Panc1 (cell line): ENCODE measurements at regions not wholly inside any gene's neighbourhood (a gene's known extent, or its start where the extent isn't known, plus 50 kb on each side); places are given as distances from the start of the nearest gene placed in this dataset.

Experiments
- ATAC-seq: fragments of 200-7000 bp; cut with Tn5 transposase; 2 replicates; pipeline ENCODE4 v1.9.1; 2020; ENCODE audit warnings: mild to moderate bottlenecking, moderate library complexity
- BruUV-seq: library from RNA; stranded (reverse); fragments of 400-500 nt; replicated peaks from 2 replicates; lab custom pipeline; 2021; lab: Mats Ljungman, UMichigan
- CTCF ChIA-PET: fragments of 300-600 bp; sonication (Branson Sonifier 250); formaldehyde crosslinking; loops from one replicate; lab custom pipeline; 2022; ENCODE audit warnings: antibody characterized with exemption; lab: Charles Lee
- POLR2A ChIA-PET: fragments of 300-600 bp; sonication (Branson Sonifier 250); formaldehyde crosslinking; loops from one replicate; lab custom pipeline; 2022; ENCODE audit warnings: antibody characterized with exemption; lab: Charles Lee
- DNase-seq: peaks from one replicate; pipeline ENCODE4 v3.0.0-alpha.2; 2010; ENCODE audit warnings: low read depth, low spot score
- H3K27ac ChIP-seq: 2 replicates; pipeline ENCODE4 v1.5.1; 2011; ENCODE audit warnings: mild to moderate bottlenecking, low read length, inconsistent platforms
- H3K27me3 ChIP-seq: fragments of 200-500 bp; sonication (Bioruptor generic); 2 replicates; pipeline ENCODE4 v1.6.0; 2014; ENCODE audit warnings: low read length, inconsistent platforms; ENCODE audit not compliant: control insufficient read depth, insufficient read depth
- H3K36me3 ChIP-seq: fragments of 200-500 bp; sonication (Bioruptor generic); 2 replicates; pipeline ENCODE4 v1.5.1; 2014; ENCODE audit warnings: inconsistent platforms, mild to moderate bottlenecking, low read length, moderate library complexity; ENCODE audit not compliant: control insufficient read depth, insufficient read depth
- H3K4me1 ChIP-seq: 2 replicates; pipeline ENCODE4 v1.5.1; 2011; ENCODE audit warnings: inconsistent platforms, mild to moderate bottlenecking, low read length, moderate library complexity; ENCODE audit not compliant: control insufficient read depth, insufficient read depth
- H3K4me3 ChIP-seq, 2 experiments: 2 replicates each; pipeline ENCODE4 v1.5.1; 2011 to 2012; ENCODE audit warnings: low read depth in 2 of 2, low read length in 2 of 2, mild to moderate bottlenecking in 2 of 2, inconsistent platforms in 1 of 2, moderate library complexity in 1 of 2
- H3K9me3 ChIP-seq: fragments of 200-500 bp; sonication (Bioruptor generic); 2 replicates; pipeline ENCODE4 v1.5.1; 2014; ENCODE audit warnings: low read depth, mild to moderate bottlenecking, inconsistent platforms, low read length, moderate library complexity; ENCODE audit not compliant: control insufficient read depth, insufficient read depth
- POLR2AphosphoS5 ChIP-seq: IDR thresholded peaks from 2 replicates; pipeline ENCODE4 v1.6.1; 2012; ENCODE audit warnings: mild to moderate bottlenecking, low read depth, low read length, moderate library complexity
- SIN3A ChIP-seq: IDR thresholded peaks from 2 replicates; pipeline ENCODE4 v1.6.1; 2012; ENCODE audit warnings: low read depth, mild to moderate bottlenecking, low read length, moderate library complexity, borderline replicate concordance; ENCODE audit not compliant: insufficient read depth
- TCF7L2 ChIP-seq: IDR thresholded peaks from 2 replicates; pipeline ENCODE4 v1.6.1; 2011; ENCODE audit warnings: mild to moderate bottlenecking, low read depth, low read length, inconsistent platforms
- in situ Hi-C: cut with HindIII; loops from 2 replicates; pipeline ENCODE4 v1.10.0; 2016; ENCODE audit warnings: low sequenced_read_pairs, low pct_unique_long_range_greater_than_20kb
- intact Hi-C: fragments of 100-400 bp; cut with micrococcal nuclease; formaldehyde crosslinking; loops from one replicate; pipeline ENCODE4 v1.10.0; 2022; ENCODE audit not compliant: unreplicated experiment
- TF ChIP-seq, protein P1 (sequence below): fragments of 450-650 bp; IDR thresholded peaks from 2 replicates; pipeline ENCODE4 v1.5.1; 2017; ENCODE audit warnings: mild to moderate bottlenecking
- TF ChIP-seq, protein P2 (sequence below), 2 experiments: IDR thresholded peaks; 2 replicates each; pipeline ENCODE4 v1.6.1; 2011 to 2012; ENCODE audit warnings: low read depth in 2 of 2, control low read depth in 1 of 2, low read length in 1 of 2, mild to moderate bottlenecking in 1 of 2, moderate library complexity in 1 of 2; ENCODE audit not compliant: insufficient read depth in 1 of 2

GRCh38 chr15:29386523-29386922 lies 116.9 kb upstream of the NSMCE3 start:
- in situ Hi-C loops (no loop called here), intact Hi-C loops (no loop called here)
- CTCF ChIA-PET = interaction anchor here (0.6 kb wide), 1 partner anchor 246 kb away, joined by 6 read pairs; no protein-coding TSS in a partner anchor
- Histone ChIP-seq H3K27ac (no peak overlapping the region), H3K36me3 (no peaks in the 10 kb centered on the region), H3K4me3 (no peak overlapping the region), H3K9me3 (no peaks in the 10 kb centered on the region), H3K4me1 (no peaks in the 10 kb centered on the region), H3K27me3 (no peaks in the 10 kb centered on the region)
- no peak for TF ChIP-seq SIN3A
- TF ChIP-seq, protein P1, sequence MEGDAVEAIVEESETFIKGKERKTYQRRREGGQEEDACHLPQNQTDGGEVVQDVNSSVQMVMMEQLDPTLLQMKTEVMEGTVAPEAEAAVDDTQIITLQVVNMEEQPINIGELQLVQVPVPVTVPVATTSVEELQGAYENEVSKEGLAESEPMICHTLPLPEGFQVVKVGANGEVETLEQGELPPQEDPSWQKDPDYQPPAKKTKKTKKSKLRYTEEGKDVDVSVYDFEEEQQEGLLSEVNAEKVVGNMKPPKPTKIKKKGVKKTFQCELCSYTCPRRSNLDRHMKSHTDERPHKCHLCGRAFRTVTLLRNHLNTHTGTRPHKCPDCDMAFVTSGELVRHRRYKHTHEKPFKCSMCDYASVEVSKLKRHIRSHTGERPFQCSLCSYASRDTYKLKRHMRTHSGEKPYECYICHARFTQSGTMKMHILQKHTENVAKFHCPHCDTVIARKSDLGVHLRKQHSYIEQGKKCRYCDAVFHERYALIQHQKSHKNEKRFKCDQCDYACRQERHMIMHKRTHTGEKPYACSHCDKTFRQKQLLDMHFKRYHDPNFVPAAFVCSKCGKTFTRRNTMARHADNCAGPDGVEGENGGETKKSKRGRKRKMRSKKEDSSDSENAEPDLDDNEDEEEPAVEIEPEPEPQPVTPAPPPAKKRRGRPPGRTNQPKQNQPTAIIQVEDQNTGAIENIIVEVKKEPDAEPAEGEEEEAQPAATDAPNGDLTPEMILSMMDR = no peak
- TF ChIP-seq TCF7L2 = no peak
- TF ChIP-seq, protein P2, sequence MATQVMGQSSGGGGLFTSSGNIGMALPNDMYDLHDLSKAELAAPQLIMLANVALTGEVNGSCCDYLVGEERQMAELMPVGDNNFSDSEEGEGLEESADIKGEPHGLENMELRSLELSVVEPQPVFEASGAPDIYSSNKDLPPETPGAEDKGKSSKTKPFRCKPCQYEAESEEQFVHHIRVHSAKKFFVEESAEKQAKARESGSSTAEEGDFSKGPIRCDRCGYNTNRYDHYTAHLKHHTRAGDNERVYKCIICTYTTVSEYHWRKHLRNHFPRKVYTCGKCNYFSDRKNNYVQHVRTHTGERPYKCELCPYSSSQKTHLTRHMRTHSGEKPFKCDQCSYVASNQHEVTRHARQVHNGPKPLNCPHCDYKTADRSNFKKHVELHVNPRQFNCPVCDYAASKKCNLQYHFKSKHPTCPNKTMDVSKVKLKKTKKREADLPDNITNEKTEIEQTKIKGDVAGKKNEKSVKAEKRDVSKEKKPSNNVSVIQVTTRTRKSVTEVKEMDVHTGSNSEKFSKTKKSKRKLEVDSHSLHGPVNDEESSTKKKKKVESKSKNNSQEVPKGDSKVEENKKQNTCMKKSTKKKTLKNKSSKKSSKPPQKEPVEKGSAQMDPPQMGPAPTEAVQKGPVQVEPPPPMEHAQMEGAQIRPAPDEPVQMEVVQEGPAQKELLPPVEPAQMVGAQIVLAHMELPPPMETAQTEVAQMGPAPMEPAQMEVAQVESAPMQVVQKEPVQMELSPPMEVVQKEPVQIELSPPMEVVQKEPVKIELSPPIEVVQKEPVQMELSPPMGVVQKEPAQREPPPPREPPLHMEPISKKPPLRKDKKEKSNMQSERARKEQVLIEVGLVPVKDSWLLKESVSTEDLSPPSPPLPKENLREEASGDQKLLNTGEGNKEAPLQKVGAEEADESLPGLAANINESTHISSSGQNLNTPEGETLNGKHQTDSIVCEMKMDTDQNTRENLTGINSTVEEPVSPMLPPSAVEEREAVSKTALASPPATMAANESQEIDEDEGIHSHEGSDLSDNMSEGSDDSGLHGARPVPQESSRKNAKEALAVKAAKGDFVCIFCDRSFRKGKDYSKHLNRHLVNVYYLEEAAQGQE (IDR thresholded peaks at IDR 0.05; ENCODE audit: insufficient read depth in 1 of 2, low read depth in 2 of 2, low read length in 1 of 2) = no peak
- TF ChIP-seq POLR2AphosphoS5 = no peak
- POLR2A ChIA-PET = no interaction called here
- no TSS peak for BruUV-seq
- ATAC-seq (no peak), DNase-seq (no peak)

GRCh38 chr15:29383367-29383766 lies 113.7 kb upstream of the NSMCE3 start:
- Histone ChIP-seq H3K9me3 (no peaks in the 10 kb centered on the region), H3K4me3 (no peak overlapping the region), H3K27me3 (no peaks in the 10 kb centered on the region), H3K4me1 (no peaks in the 10 kb centered on the region), H3K27ac (no peak overlapping the region), H3K36me3 (no peaks in the 10 kb centered on the region)
- ATAC-seq = no peak
- intact Hi-C loops = no loop called here
- in situ Hi-C loops = no loop called here
- no peak for DNase-seq
- TF ChIP-seq POLR2AphosphoS5 = no peak
- TF ChIP-seq SIN3A = no peak
- TF ChIP-seq, protein P2 (IDR thresholded peaks at IDR 0.05; ENCODE audit: insufficient read depth in 1 of 2, low read depth in 2 of 2, low read length in 1 of 2) = no peak
- TF ChIP-seq, protein P1 = no peak
- TF ChIP-seq TCF7L2 = no peak
- POLR2A ChIA-PET = no interaction called here
- no TSS peak for BruUV-seq
- CTCF ChIA-PET = no interaction called here
